ENCODE measurements at regions not wholly inside any gene's neighbourhood (a gene's known extent, or its start where the extent isn't known, plus 50 kb on each side); places are given as distances from the start of the nearest gene placed in this dataset.

- no peak overlapping the region for H3K4me3 Mint-ChIP-seq
- H3K4me1 Mint-ChIP-seq (ENCODE audit: low read depth): no peaks in the 10 kb centered on the region
- no peak overlapping the region for H3K27ac Mint-ChIP-seq
- no peaks in the 10 kb centered on the region for H3K36me3 Mint-ChIP-seq (ENCODE audit: low read depth)
- no peaks in the 10 kb centered on the region for H3K27me3 Mint-ChIP-seq (ENCODE audit: low read depth)
- H3K9me3 Mint-ChIP-seq: peaks cover 20% of the 10 kb centered on the region
Observed at GRCh38 chr10:131706476-131706875, 194.3 kb upstream of the PPP2R2D start.

- Mint-ChIP-seq H3K36me3 (ENCODE audit: low read depth) (no peaks in the 10 kb centered on the region), H3K4me1 (ENCODE audit: low read depth) (no peaks in the 10 kb centered on the region), H3K27ac (no peak overlapping the region), H3K4me3 (no peak overlapping the region), H3K9me3 (peaks cover 20% of the 10 kb centered on the region), H3K27me3 (ENCODE audit: low read depth) (no peaks in the 10 kb centered on the region)
Observed at GRCh38 chr10:131706952-131707351, 193.9 kb upstream of the PPP2R2D start.

- Mint-ChIP-seq H3K4me3 (no peak overlapping the region), H3K9me3 (peaks cover 20% of the 10 kb centered on the region), H3K36me3 (ENCODE audit: low read depth) (no peaks in the 10 kb centered on the region), H3K27me3 (ENCODE audit: low read depth) (no peaks in the 10 kb centered on the region), H3K27ac (no peak overlapping the region), H3K4me1 (ENCODE audit: low read depth) (no peaks in the 10 kb centered on the region)
Observed at GRCh38 chr10:131708225-131708880, 192.5 kb upstream of the PPP2R2D start.

DNA sequence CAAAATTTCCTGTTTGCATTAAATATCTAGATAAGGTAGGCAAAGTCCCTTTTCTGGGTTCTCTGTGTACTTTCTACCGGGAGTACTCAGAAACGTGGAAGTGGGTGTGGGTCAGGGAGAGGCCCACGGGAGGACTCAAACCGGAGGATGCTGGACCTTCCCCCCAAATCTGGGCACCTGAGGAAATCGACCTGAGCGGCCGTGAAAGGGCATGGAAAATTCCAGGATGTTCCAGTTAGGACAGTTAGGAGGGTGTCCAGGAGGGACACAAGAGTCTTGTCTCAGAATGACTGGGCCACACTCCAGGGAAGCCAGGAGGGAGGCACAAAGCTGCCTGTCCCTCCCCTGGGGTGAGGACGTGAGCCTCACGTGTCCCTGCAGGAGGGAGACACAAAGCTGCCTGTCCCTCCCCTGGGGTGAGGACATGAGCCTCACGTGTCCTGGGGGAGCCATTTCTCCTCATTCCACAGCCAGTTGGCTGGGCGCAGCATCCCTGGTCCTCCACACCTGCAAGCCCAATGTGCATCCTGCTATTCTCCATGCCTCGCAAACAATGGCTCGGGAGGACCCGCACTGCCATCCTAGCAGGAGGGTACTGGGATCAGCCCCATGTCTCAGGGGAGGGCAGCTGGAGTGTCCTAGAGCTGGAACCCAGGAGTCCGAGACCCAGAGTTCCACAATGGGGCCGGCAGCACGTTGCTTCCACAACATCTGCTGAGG lies 190.5 kb upstream of the PPP2R2D start:
- Mint-ChIP-seq H3K36me3 (ENCODE audit: low read depth) (no peaks in the 10 kb centered on the region), H3K4me3 (no peak overlapping the region), H3K4me1 (ENCODE audit: low read depth) (no peaks in the 10 kb centered on the region), H3K27me3 (ENCODE audit: low read depth) (no peaks in the 10 kb centered on the region), H3K27ac (no peak overlapping the region), H3K9me3 (peaks cover 20% of the 10 kb centered on the region)

- H3K9me3 Mint-ChIP-seq: no peaks in the 10 kb centered on the region
- no peak overlapping the region for H3K27ac Mint-ChIP-seq
- H3K4me1 Mint-ChIP-seq (ENCODE audit: low read depth): no peaks in the 10 kb centered on the region
- no peaks in the 10 kb centered on the region for H3K27me3 Mint-ChIP-seq (ENCODE audit: low read depth)
- H3K36me3 Mint-ChIP-seq (ENCODE audit: low read depth): no peaks in the 10 kb centered on the region
- H3K4me3 Mint-ChIP-seq: no peak overlapping the region
Observed at GRCh38 chr10:131722121-131722520, 178.7 kb upstream of the PPP2R2D start.

- H3K36me3 Mint-ChIP-seq (ENCODE audit: low read depth): no peaks in the 10 kb centered on the region
- H3K9me3 Mint-ChIP-seq: no peaks in the 10 kb centered on the region
- H3K4me1 Mint-ChIP-seq (ENCODE audit: low read depth): no peaks in the 10 kb centered on the region
- H3K4me3 Mint-ChIP-seq: no peak overlapping the region
- no peaks in the 10 kb centered on the region for H3K27me3 Mint-ChIP-seq (ENCODE audit: low read depth)
- H3K27ac Mint-ChIP-seq: no peak overlapping the region
Observed at GRCh38 chr10:131722525-131723264, 178.1 kb upstream of the PPP2R2D start.

DNA sequence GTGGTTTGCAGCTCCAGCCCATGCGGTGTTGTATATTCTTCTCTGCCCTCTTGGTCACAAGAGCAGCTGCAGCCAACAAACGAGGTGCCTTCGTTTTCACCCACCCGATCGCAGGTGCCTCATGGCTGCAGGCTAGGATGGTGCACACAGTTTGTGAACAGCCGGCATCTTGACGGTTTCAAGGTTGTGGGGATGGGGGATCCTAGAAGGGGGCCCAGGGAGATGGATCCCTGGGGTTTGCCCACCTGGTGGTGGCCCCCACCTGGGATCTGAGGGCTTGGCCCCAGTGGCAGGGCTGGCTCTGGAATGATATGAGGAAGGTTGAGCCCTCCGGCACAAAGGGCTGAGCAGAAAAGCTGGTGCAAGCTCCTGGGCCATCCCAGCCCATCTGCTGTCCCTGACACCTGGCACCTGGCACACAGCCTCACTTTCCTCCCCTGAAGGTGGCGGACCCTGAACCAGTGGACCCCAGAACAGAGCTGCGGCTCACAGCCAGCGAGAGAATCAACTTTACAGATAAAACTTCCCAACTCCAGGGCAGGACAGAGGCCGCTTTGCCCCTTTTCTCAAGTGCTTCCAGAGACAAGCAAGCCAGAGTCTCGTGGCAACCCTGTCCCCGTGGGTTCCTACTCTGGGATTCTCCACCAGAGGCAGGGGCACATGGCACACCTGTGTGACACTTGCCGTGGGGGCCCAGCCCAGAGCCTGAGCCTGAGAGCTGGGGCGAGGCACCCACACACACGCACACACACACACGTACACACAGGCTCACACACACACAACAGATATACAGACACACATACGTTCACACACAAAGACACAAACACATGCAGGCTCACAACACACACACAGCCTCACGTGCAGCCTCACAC lies 177.3 kb upstream of the PPP2R2D start:
- Mint-ChIP-seq H3K4me3 (no peak overlapping the region), H3K27ac (no peak overlapping the region), H3K27me3 (ENCODE audit: low read depth) (no peaks in the 10 kb centered on the region), H3K36me3 (ENCODE audit: low read depth) (no peaks in the 10 kb centered on the region), H3K4me1 (ENCODE audit: low read depth) (no peaks in the 10 kb centered on the region), H3K9me3 (no peaks in the 10 kb centered on the region)

DNA sequence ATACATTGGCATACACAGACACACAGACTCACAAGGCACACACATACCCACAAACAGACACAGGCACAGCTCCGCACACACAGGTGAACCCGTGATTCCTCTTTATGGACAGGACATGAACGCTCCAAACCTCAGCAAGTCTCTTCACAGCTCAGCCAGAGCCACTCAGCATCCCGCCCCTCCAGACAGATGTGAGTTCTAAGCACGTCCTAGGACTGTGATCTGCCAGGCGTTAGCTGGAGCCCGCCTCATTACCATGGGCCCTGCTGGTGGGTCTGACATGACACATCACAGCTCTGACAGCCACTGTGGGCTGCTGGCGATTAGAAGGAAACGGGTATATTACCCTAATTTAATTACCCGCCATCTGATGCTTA lies 176.7 kb upstream of the PPP2R2D start:
- Mint-ChIP-seq H3K4me3 (no peak overlapping the region), H3K36me3 (ENCODE audit: low read depth) (no peaks in the 10 kb centered on the region), H3K27ac (no peak overlapping the region), H3K4me1 (ENCODE audit: low read depth) (no peaks in the 10 kb centered on the region), H3K27me3 (ENCODE audit: low read depth) (no peaks in the 10 kb centered on the region), H3K9me3 (no peaks in the 10 kb centered on the region)

DNA sequence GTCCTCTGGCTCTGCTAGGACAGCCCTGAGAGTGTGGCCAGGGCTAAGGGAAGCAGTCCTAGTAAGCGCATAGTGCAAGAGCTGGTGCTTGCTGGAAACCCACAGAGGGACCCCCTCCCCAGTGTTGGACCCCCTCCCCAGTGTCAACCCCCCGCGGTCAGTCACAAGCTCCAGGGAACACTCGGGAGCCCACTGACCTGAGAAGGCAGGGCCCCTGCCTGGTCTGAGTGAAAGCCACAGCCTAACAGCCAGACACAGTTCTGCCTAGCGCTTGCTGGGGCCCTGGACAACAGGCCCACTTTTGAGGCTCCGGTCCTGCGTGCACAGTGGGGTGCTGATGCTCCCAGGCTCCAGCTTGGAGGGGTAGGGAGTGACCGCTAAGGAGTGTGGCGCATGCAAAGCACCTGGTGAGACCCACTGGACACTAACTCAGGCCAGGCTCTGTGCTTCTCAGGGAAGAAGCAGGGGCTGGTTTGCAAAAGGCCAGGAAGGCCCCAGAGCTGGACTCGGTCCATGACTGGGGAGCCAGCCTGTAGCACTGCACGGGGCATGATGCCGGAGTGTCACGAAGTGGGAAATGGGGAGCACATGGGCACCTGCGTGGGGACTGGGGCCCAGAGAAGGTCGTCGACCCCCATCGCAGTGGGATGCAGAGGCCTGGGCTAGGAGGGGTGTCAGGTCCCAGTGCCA lies 175.8 kb upstream of the PPP2R2D start:
- no peaks in the 10 kb centered on the region for H3K9me3 Mint-ChIP-seq

GRCh38 chr10:131725581-131726069 lies 175.2 kb upstream of the PPP2R2D start:
- H3K27ac Mint-ChIP-seq: no peak overlapping the region
- H3K4me1 Mint-ChIP-seq (ENCODE audit: low read depth): no peaks in the 10 kb centered on the region
- no peaks in the 10 kb centered on the region for H3K9me3 Mint-ChIP-seq
- no peaks in the 10 kb centered on the region for H3K27me3 Mint-ChIP-seq (ENCODE audit: low read depth)
- no peak overlapping the region for H3K4me3 Mint-ChIP-seq
- H3K36me3 Mint-ChIP-seq (ENCODE audit: low read depth): no peaks in the 10 kb centered on the region

More for the DNA sequence above, 175.8 kb upstream of the PPP2R2D start:
- Mint-ChIP-seq H3K4me1 (ENCODE audit: low read depth) (no peaks in the 10 kb centered on the region), H3K36me3 (ENCODE audit: low read depth) (no peaks in the 10 kb centered on the region), H3K27ac (no peak overlapping the region), H3K4me3 (no peak overlapping the region), H3K27me3 (ENCODE audit: low read depth) (no peaks in the 10 kb centered on the region)

DNA sequence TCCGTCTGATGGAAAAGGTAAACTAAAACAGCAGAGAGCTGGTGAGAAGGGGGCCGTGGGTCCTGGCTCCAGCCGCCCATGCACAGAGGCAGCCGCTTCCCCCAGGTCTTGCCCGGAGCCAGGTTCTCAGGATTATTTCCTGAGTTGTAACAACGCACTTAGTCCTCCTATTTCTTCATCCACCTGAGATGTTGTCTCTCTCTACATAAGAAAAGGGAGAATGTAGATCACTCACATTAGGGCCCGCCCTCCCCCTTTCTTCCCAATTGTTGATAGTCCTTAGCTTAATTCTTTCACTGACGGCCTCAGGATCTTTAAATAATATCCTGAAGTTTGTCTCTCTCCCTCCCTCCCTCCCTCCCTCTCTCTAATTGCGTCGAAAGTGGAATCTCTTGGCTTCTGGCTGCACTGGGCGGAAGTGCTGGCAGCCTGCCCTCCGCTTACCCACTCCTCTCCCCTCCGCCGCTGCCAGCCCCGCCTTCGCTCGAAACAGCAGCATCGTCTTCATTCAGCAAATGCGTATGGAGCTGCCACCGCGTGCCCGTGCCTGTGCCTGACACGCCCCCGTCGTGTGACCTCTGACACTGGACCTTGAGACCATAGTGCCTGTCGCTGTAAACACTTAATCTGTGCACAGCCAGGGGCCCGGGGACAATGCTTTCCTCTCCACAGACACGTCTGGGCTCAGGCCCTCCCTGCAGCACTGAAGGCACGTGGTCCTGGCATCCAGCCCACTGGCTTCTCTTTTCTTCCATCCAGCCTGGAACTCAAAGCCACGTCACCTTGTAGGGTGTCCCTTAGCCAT lies 174.5 kb upstream of the PPP2R2D start:
- Mint-ChIP-seq H3K27me3 (ENCODE audit: low read depth) (no peaks in the 10 kb centered on the region), H3K36me3 (ENCODE audit: low read depth) (no peaks in the 10 kb centered on the region), H3K4me3 (no peak overlapping the region), H3K4me1 (ENCODE audit: low read depth) (no peaks in the 10 kb centered on the region), H3K27ac (no peak overlapping the region), H3K9me3 (no peaks in the 10 kb centered on the region)

DNA sequence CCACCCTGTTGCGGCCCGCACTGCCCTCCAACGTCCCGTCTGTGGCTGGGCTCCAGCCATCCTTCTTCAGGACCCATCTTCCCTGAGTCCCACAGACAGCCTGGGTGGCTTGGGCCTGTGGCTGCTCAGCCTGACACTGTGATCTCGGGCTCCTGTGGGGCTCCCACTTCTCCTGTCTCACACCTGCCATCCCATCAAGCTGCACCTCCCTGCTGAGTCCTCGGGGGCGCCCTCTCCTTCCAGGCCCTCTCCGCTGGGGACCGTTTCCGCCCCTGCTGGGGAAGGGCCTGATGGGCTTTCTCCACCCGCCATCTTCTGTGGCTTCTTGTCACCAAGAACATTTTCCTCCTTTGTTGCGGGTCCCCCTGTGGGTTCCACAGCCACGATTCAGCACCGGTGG lies 173.8 kb upstream of the PPP2R2D start:
- Mint-ChIP-seq H3K9me3 (no peaks in the 10 kb centered on the region), H3K27ac (no peak overlapping the region), H3K36me3 (ENCODE audit: low read depth) (no peaks in the 10 kb centered on the region), H3K27me3 (ENCODE audit: low read depth) (no peaks in the 10 kb centered on the region), H3K4me1 (ENCODE audit: low read depth) (no peaks in the 10 kb centered on the region), H3K4me3 (no peak overlapping the region)

DNA sequence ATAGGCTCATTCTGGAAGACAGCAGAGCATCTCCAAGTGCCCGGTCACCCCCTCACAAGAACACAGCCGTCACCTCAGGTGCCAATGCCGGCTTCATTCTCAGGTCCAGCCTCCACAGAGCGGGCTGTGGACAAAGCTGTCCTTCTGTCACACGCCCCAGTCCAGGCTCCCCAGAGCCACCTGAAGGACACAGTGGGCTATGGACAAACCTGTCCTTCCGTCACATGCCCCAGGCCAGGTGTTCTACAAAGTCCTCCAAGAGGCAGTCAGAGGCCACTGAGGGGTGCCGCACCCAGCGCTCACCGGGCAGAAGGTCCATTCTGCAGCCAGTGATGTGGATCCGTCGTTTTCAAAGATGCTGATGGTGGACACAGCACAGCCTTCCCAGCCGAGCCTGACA lies 173.2 kb upstream of the PPP2R2D start:
- no peaks in the 10 kb centered on the region for H3K27me3 Mint-ChIP-seq (ENCODE audit: low read depth)
- H3K36me3 Mint-ChIP-seq (ENCODE audit: low read depth): no peaks in the 10 kb centered on the region
- H3K27ac Mint-ChIP-seq: no peak overlapping the region
- no peaks in the 10 kb centered on the region for H3K4me1 Mint-ChIP-seq (ENCODE audit: low read depth)
- peaks cover 4% of the 10 kb centered on the region for H3K9me3 Mint-ChIP-seq
- H3K4me3 Mint-ChIP-seq: no peak overlapping the region
